SK-N-SH (cell line): ENCODE measurements at regions not wholly inside any gene's neighbourhood (a gene's known extent, or its start where the extent isn't known, plus 50 kb on each side); places are given as distances from the start of the nearest gene placed in this dataset.

Experiments used
- CTCF ChIA-PET: fragments of 300-600, 350-600 bp; formaldehyde crosslinking; extraction: SDS; loops from one replicate; lab custom pipeline; 2021; lab: Yijun Ruan, JAX
- POLR2A ChIA-PET: fragments of 350-600 bp; sonication (Branson Sonifier 250); formaldehyde crosslinking; extraction: SDS; loops from one replicate; lab custom pipeline; 2020; ENCODE audit warnings: antibody characterized with exemption, inconsistent platforms; lab: Yijun Ruan, JAX
- DNase-seq: peaks from one replicate; pipeline ENCODE4 v3.0.0; 2012
- H2AFZ ChIP-seq: fragments of 200-600 bp; sonication (generic); 2 replicates; pipeline ENCODE4 v1.8.1; 2016; ENCODE audit warnings: antibody characterized with exemption, mild to moderate bottlenecking, low read depth
- H3F3A ChIP-seq: fragments of 200-600 bp; sonication (generic); replicated peaks from 2 replicates; pipeline ENCODE3; 2016; ENCODE audit warnings: antibody characterized with exemption, mild to moderate bottlenecking; ENCODE audit not compliant: insufficient read depth
- H3K27ac ChIP-seq, 2 experiments: fragments of 200-500 bp in 1 of 2; fragments of 200-600 bp in 1 of 2; sonication (Bioruptor generic) in 1 of 2; sonication (generic), shearing (Covaris generic) in 1 of 2; 2 replicates each; pipeline versions ENCODE4 v1.5.1 to v1.6.1; 2014 to 2016; ENCODE audit warnings: low read depth in 2 of 2, inconsistent platforms in 1 of 2, low read length in 1 of 2, mild to moderate bottlenecking in 1 of 2, mixed read lengths in 1 of 2
- H3K27me3 ChIP-seq: fragments of 200-600 bp; sonication (generic), shearing (Covaris generic); 2 replicates; pipeline ENCODE4 v1.6.1; 2016; ENCODE audit warnings: mixed run types; ENCODE audit not compliant: insufficient read depth
- H3K36me3 ChIP-seq, 2 experiments: fragments of 200-500 bp in 1 of 2; fragments of 200-600 bp in 1 of 2; sonication (Bioruptor generic) in 1 of 2; sonication (generic) in 1 of 2; replicated peaks in 1 of 2; 2 replicates each; pipeline versions ENCODE3 to v1.5.1; 2014 to 2016; ENCODE audit warnings: low read length in 1 of 2, mild to moderate bottlenecking in 1 of 2; ENCODE audit not compliant: insufficient read depth in 2 of 2, control insufficient read depth in 1 of 2
- H3K4me1 ChIP-seq, 2 experiments: fragments of 200-500 bp in 1 of 2; fragments of 200-600 bp in 1 of 2; sonication (Bioruptor generic) in 1 of 2; sonication (generic), shearing (Covaris generic) in 1 of 2; 2 replicates each; pipeline versions ENCODE4 v1.5.1 to v1.6.1; 2014 to 2016; ENCODE audit warnings: low read depth in 1 of 2, low read length in 1 of 2, mixed run types in 1 of 2; ENCODE audit not compliant: insufficient read depth in 2 of 2, control insufficient read depth in 1 of 2
- H3K4me2 ChIP-seq: fragments of 200-600 bp; sonication (generic), shearing (Covaris generic); 2 replicates; pipeline ENCODE4 v1.6.1; 2017; ENCODE audit warnings: mixed run types
- H3K4me3 ChIP-seq, 2 experiments: fragments of 200-500 bp in 1 of 2; fragments of 200-600 bp in 1 of 2; sonication (Bioruptor generic) in 1 of 2; sonication (generic), shearing (Covaris generic) in 1 of 2; 2 replicates each; pipeline versions ENCODE4 v1.5.1 to v1.8.1; 2014 to 2016; ENCODE audit warnings: low read depth in 2 of 2, inconsistent platforms in 1 of 2, low read length in 1 of 2, mild to moderate bottlenecking in 1 of 2, mixed read lengths in 1 of 2, moderate library complexity in 1 of 2
- H3K79me2 ChIP-seq: fragments of 200-600 bp; sonication (generic); 2 replicates; pipeline ENCODE4 v1.8.1; 2017; ENCODE audit warnings: mild to moderate bottlenecking; ENCODE audit not compliant: insufficient read depth
- H3K9ac ChIP-seq: fragments of 200-600 bp; sonication (generic); 2 replicates; pipeline ENCODE4 v1.6.1; 2017; ENCODE audit warnings: mixed run types
- H3K9me2 ChIP-seq: fragments of 200-600 bp; sonication (generic); 2 replicates; pipeline ENCODE4 v1.6.1; 2017; ENCODE audit warnings: mixed run types
- H3K9me3 ChIP-seq: fragments of 200-600 bp; sonication (generic); 2 replicates; pipeline ENCODE4 v1.6.1; 2017; ENCODE audit warnings: mixed run types, mild to moderate bottlenecking, moderate library complexity
- H4K20me1 ChIP-seq: fragments of 200-600 bp; sonication (generic); 2 replicates; pipeline ENCODE4 v1.6.1; 2017; ENCODE audit warnings: mild to moderate bottlenecking, mixed run types; ENCODE audit not compliant: insufficient read depth
- CTCF ChIP-seq: fragments of 200-600 bp; sonication (generic); IDR thresholded peaks from 2 replicates; pipeline ENCODE4 v1.6.1; 2017; ENCODE audit warnings: antibody characterized with exemption, mild to moderate bottlenecking, moderate library complexity
- FOXM1 ChIP-seq: IDR thresholded peaks from 2 replicates; pipeline ENCODE4 v1.4.0; 2012; ENCODE audit warnings: low read depth, mild to moderate bottlenecking
- GABPA ChIP-seq: IDR thresholded peaks from 2 replicates; pipeline ENCODE4 v1.4.0; 2012; ENCODE audit warnings: low read depth, mild to moderate bottlenecking
- GATA2 ChIP-seq: sonication (generic); formaldehyde crosslinking; IDR thresholded peaks from 2 replicates; pipeline ENCODE4 v1.5.0; 2020; ENCODE audit warnings: mild to moderate bottlenecking, missing genetic modification reagents
- JUND ChIP-seq: IDR thresholded peaks from 2 replicates; pipeline ENCODE4 v1.4.0; 2012
- MAX ChIP-seq: IDR thresholded peaks from 2 replicates; pipeline ENCODE4 v1.4.0; 2012; ENCODE audit warnings: low read depth
- NRF1 ChIP-seq: IDR thresholded peaks from 2 replicates; pipeline ENCODE4 v1.6.1; 2012; ENCODE audit warnings: low read depth, mild to moderate bottlenecking, low read length
- POLR2AphosphoS5 ChIP-seq: IDR thresholded peaks from 2 replicates; pipeline ENCODE4 v1.6.1; 2012; ENCODE audit warnings: low read depth, low read length
- RCOR1 ChIP-seq: fragments of 150-350 bp; IDR thresholded peaks from 2 replicates; pipeline ENCODE4 v1.6.1; 2017; ENCODE audit warnings: antibody characterized with exemption, low read length
- REST ChIP-seq: IDR thresholded peaks from 2 replicates; pipeline ENCODE4 v1.6.1; 2012; ENCODE audit warnings: mild to moderate bottlenecking, low read depth, low read length, moderate library complexity
- RFX5 ChIP-seq: IDR thresholded peaks from 2 replicates; pipeline ENCODE4 v1.6.1; 2012; ENCODE audit warnings: mild to moderate bottlenecking, improper control_type of control experiment, low read length
- TAF1 ChIP-seq: IDR thresholded peaks from 2 replicates; pipeline ENCODE4 v1.6.1; 2012; ENCODE audit warnings: low read depth, mild to moderate bottlenecking, low read length, moderate library complexity, borderline replicate concordance
- TCF12 ChIP-seq: IDR thresholded peaks from 2 replicates; pipeline ENCODE4 v1.4.0; 2012
- USF1 ChIP-seq: IDR thresholded peaks from 2 replicates; pipeline ENCODE4 v1.4.0; 2012; ENCODE audit warnings: low read depth, borderline replicate concordance
- YY1 ChIP-seq: IDR thresholded peaks from 2 replicates; pipeline ENCODE4 v1.4.0; 2012; ENCODE audit warnings: low read depth, mild to moderate bottlenecking
- ZBTB33 ChIP-seq: IDR thresholded peaks from 2 replicates; pipeline ENCODE4 v1.4.0; 2012; ENCODE audit warnings: low read depth, borderline replicate concordance
- WGBS: methylation state at CpG from one replicate; pipeline ENCODE4 v1.1.6; 2017; ENCODE audit warnings: low lambda C conversion rate; 5-methylcytosine and 5-hydroxymethylcytosine counted together

GRCh38 chr15:62505762-62506161 is 340.7 kb upstream of the C2CD4B start:
- H3K27ac ChIP-seq, result peak overlapping the region; percentile 50 to 65; a peak in 3 of 4 replicates
- ChIA-PET CTCF (no interaction called here), POLR2A (no interaction called here)
- H3K27me3 ChIP-seq, result no peaks in the 10 kb centered on the region
- no peaks in the 10 kb centered on the region for H3K9me3 ChIP-seq
- peaks cover 8% of the 10 kb centered on the region; the same call in 1 of the 2 replicates for H3K79me2 ChIP-seq
- no peaks in the 10 kb centered on the region for H4K20me1 ChIP-seq
- H3K4me3 ChIP-seq, result no peak overlapping the region
- H3K9ac ChIP-seq, result no peak overlapping the region
- peaks cover 11% of the 10 kb centered on the region for H3F3A ChIP-seq
- no peaks in the 10 kb centered on the region for H3K9me2 ChIP-seq
- 71% methylated on average over 6 of the region's 6 CpGs for WGBS
- H3K4me1 ChIP-seq, result peaks cover 20 to 34% of the 10 kb centered on the region in 2 experiments
- H3K36me3 ChIP-seq, result no peaks in the 10 kb centered on the region
- no peak overlapping the region for H2AFZ ChIP-seq
- DNase-seq, result no peak
- TF ChIP-seq USF1 (no peak), YY1 (no peak), GABPA (no peak), RCOR1 (no peak), FOXM1 (no peak), JUND (no peak), CTCF (no peak), TAF1 (no peak), GATA2 (CRISPR knock-in tag) (no peak), MAX (no peak), RFX5 (no peak), REST (no peak), ZBTB33 (no peak), TCF12 (no peak), POLR2AphosphoS5 (no peak), NRF1 (no peak)
- peak overlapping the region; percentile 51 for H3K4me2 ChIP-seq
